ENCODE measurements at regions not wholly inside any gene's neighbourhood (a gene's known extent, or its start where the extent isn't known, plus 50 kb on each side); places are given as distances from the start of the nearest gene placed in this dataset.

DNA sequence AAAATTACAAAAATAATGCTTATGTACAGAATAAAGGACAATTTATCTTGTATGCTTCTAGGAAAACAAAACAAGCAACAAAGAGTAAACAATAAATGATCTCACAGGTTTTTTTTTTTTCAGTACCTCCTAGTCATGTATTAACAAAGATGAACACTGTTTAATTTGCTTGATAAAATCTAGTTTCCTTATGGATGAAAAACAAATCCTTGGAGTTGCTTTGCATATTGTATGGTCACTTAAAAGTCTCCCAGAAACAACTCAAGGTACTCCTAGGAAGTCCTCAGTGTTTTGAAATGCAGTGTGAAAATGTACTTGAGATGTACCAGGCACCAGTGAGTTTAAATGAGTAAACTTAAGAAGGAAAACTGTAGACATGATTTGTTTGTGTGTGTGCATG is 686.0 kb upstream of the BRINP3 start:
- no peak for TF ChIP-seq EZH2 (IDR thresholded peaks at IDR 0.05; ENCODE audit: low read length, missing control alignments)
- TF ChIP-seq, protein P1, sequence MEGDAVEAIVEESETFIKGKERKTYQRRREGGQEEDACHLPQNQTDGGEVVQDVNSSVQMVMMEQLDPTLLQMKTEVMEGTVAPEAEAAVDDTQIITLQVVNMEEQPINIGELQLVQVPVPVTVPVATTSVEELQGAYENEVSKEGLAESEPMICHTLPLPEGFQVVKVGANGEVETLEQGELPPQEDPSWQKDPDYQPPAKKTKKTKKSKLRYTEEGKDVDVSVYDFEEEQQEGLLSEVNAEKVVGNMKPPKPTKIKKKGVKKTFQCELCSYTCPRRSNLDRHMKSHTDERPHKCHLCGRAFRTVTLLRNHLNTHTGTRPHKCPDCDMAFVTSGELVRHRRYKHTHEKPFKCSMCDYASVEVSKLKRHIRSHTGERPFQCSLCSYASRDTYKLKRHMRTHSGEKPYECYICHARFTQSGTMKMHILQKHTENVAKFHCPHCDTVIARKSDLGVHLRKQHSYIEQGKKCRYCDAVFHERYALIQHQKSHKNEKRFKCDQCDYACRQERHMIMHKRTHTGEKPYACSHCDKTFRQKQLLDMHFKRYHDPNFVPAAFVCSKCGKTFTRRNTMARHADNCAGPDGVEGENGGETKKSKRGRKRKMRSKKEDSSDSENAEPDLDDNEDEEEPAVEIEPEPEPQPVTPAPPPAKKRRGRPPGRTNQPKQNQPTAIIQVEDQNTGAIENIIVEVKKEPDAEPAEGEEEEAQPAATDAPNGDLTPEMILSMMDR (conservative IDR thresholded peaks at IDR 0.05 in 1 of 2, IDR thresholded peaks at IDR 0.05 in 1 of 2; ENCODE audit: low read depth in 1 of 2, low read length in 2 of 2), result no peak
- Histone ChIP-seq H3K36me3 (ENCODE audit: control insufficient read depth, insufficient read depth, low read length) (no peaks in the 10 kb centered on the region), H2AFZ (ENCODE audit: low read length) (no peak overlapping the region), H3K4me2 (ENCODE audit: extremely low read depth, insufficient read depth, low read length) (no peak overlapping the region), H3K27ac (ENCODE audit: insufficient read depth, low read length) (no peak overlapping the region), H3K27me3 (ENCODE audit: control insufficient read depth, insufficient read depth, low read length) (no peaks in the 10 kb centered on the region), H3K9me3 (ENCODE audit: control insufficient read depth, insufficient read depth, low read depth, low read length) (no peaks in the 10 kb centered on the region), H4K20me1 (ENCODE audit: control insufficient read depth, extremely low read depth, insufficient read depth, low read length) (no peaks in the 10 kb centered on the region), H3K9ac (ENCODE audit: insufficient read depth, low read length) (no peak overlapping the region), H3K4me1 (ENCODE audit: control insufficient read depth, extremely low read depth, insufficient read depth, low read length) (no peaks in the 10 kb centered on the region), H3K4me3 (replicated peaks in 1 of 4; ENCODE audit: control extremely low read depth in 1 of 4, insufficient read depth in 1 of 4, low read depth in 3 of 4, low read length in 4 of 4) (no peak overlapping the region), H3K79me2 (ENCODE audit: control insufficient read depth, insufficient read depth, low read length) (no peaks in the 10 kb centered on the region)
- no peak for DNase-seq (ENCODE audit: low read depth in 2 of 2)

DNA sequence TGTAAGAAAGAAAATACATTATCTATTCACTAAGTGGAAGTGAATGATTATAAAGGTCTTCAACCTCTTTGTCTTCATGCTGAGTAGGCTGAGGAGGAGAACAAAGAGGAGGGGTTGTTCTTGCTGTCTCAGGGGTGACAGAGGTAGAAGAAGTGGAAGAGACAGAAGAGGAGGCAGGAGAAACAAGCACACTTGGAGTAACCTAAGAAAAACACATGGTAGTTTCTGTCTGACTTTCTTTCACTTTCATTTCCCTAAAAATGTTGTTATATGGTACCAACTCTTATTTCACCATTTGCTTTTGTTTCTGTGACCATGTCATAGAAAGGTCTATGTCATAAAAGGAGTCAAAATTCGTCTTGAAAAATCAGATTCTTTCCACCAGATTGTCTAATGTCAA is 696.6 kb upstream of the BRINP3 start:
- TF ChIP-seq EZH2 (IDR thresholded peaks at IDR 0.05; ENCODE audit: low read length, missing control alignments), result no peak
- TF ChIP-seq, protein P1 (conservative IDR thresholded peaks at IDR 0.05 in 1 of 2, IDR thresholded peaks at IDR 0.05 in 1 of 2; ENCODE audit: low read depth in 1 of 2, low read length in 2 of 2), result no peak
- no peaks in the 10 kb centered on the region for H4K20me1 ChIP-seq (ENCODE audit: control insufficient read depth, extremely low read depth, insufficient read depth, low read length)
- H2AFZ ChIP-seq (ENCODE audit: low read length), result no peak overlapping the region
- H3K4me2 ChIP-seq (ENCODE audit: extremely low read depth, insufficient read depth, low read length), result no peak overlapping the region
- no peaks in the 10 kb centered on the region for H3K27me3 ChIP-seq (ENCODE audit: control insufficient read depth, insufficient read depth, low read length)
- H3K9me3 ChIP-seq (ENCODE audit: control insufficient read depth, insufficient read depth, low read depth, low read length), result no peaks in the 10 kb centered on the region
- H3K4me1 ChIP-seq (ENCODE audit: control insufficient read depth, extremely low read depth, insufficient read depth, low read length), result no peaks in the 10 kb centered on the region
- DNase-seq (ENCODE audit: low read depth in 2 of 2), result peak in 1 of 2 donors; percentile 54
- H3K79me2 ChIP-seq (ENCODE audit: control insufficient read depth, insufficient read depth, low read length), result no peaks in the 10 kb centered on the region
- H3K4me3 ChIP-seq (replicated peaks in 1 of 4; ENCODE audit: control extremely low read depth in 1 of 4, insufficient read depth in 1 of 4, low read depth in 3 of 4, low read length in 4 of 4), result peak overlapping the region in 1 of 4 experiments; percentile 10
- no peaks in the 10 kb centered on the region for H3K36me3 ChIP-seq (ENCODE audit: control insufficient read depth, insufficient read depth, low read length)
- no peak overlapping the region for H3K9ac ChIP-seq (ENCODE audit: insufficient read depth, low read length)
- H3K27ac ChIP-seq (ENCODE audit: insufficient read depth, low read length), result no peak overlapping the region

DNA sequence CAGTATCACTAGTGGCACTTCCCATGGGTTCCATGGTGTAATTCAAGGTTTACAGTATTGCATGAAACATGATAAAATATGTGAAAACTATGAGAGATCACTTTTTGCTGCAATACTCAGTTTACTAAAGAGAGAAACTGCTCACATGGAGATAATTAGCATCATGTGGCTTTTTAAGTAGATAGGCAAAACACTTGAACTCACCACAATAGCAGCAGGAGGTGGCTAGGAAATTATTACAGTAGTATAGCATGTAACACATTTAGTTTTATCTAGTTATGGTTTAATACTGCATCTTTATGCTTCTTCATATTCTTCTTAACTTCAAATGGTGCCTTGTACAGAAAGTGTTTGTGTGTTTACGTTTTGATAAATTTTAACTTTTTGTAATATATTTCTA is 698.5 kb upstream of the BRINP3 start:
- Histone ChIP-seq H3K9me3 (ENCODE audit: control insufficient read depth, insufficient read depth, low read depth, low read length) (no peaks in the 10 kb centered on the region), H3K4me1 (ENCODE audit: control insufficient read depth, extremely low read depth, insufficient read depth, low read length) (no peaks in the 10 kb centered on the region), H3K27ac (ENCODE audit: insufficient read depth, low read length) (no peak overlapping the region), H3K79me2 (ENCODE audit: control insufficient read depth, insufficient read depth, low read length) (no peaks in the 10 kb centered on the region), H3K9ac (ENCODE audit: insufficient read depth, low read length) (no peak overlapping the region), H2AFZ (ENCODE audit: low read length) (no peak overlapping the region), H3K4me3 (replicated peaks in 1 of 4; ENCODE audit: control extremely low read depth in 1 of 4, insufficient read depth in 1 of 4, low read depth in 3 of 4, low read length in 4 of 4) (no peak overlapping the region), H4K20me1 (ENCODE audit: control insufficient read depth, extremely low read depth, insufficient read depth, low read length) (no peaks in the 10 kb centered on the region), H3K36me3 (ENCODE audit: control insufficient read depth, insufficient read depth, low read length) (no peaks in the 10 kb centered on the region), H3K4me2 (ENCODE audit: extremely low read depth, insufficient read depth, low read length) (no peak overlapping the region), H3K27me3 (ENCODE audit: control insufficient read depth, insufficient read depth, low read length) (no peaks in the 10 kb centered on the region)
- no peak for TF ChIP-seq EZH2 (IDR thresholded peaks at IDR 0.05; ENCODE audit: low read length, missing control alignments)
- TF ChIP-seq, protein P1 (conservative IDR thresholded peaks at IDR 0.05 in 1 of 2, IDR thresholded peaks at IDR 0.05 in 1 of 2; ENCODE audit: low read depth in 1 of 2, low read length in 2 of 2), result no peak
- DNase-seq (ENCODE audit: low read depth in 2 of 2), result no peak

Measured in fibroblast of lung (primary cell).